Fibroblast of lung (primary cell): ENCODE measurements at regions not wholly inside any gene's neighbourhood (a gene's known extent, or its start where the extent isn't known, plus 50 kb on each side); places are given as distances from the start of the nearest gene placed in this dataset.
"Not testable (repeated sequence)": the region's sequence is repeated elsewhere in the genome, so short reads cannot be mapped to it uniquely, and the experiment has no call there.

Experiments
- CTCF ChIP-seq, 2 donors: IDR thresholded peaks in 1 of 2; conservative IDR thresholded peaks in 1 of 2; 1 replicate in 1 of 2; 2 replicates in 1 of 2; pipeline ENCODE4 v1.5.1; 2011 to 2012; ENCODE audit warnings: low read length in 2 of 2, control low read depth in 1 of 2, inconsistent platforms in 1 of 2, low read depth in 1 of 2, mild to moderate bottlenecking in 1 of 2
- EZH2 ChIP-seq: IDR thresholded peaks from 2 replicates; pipeline ENCODE4 v1.5.1; 2012; ENCODE audit warnings: low read length, control low read depth, mild to moderate bottlenecking; ENCODE audit errors: missing control alignments

GRCh38 chr4:59560141-59560648 lies 1639.9 kb upstream of the ADGRL3 start:
- TF ChIP-seq CTCF (conservative IDR thresholded peaks at IDR 0.05 in 1 of 2, IDR thresholded peaks at IDR 0.05 in 1 of 2; ENCODE audit: low read depth in 1 of 2, low read length in 2 of 2); EZH2: not testable (repeated sequence)
